ENCODE measurements at regions not wholly inside any gene's neighbourhood (a gene's known extent, or its start where the extent isn't known, plus 50 kb on each side); places are given as distances from the start of the nearest gene placed in this dataset.

DNA sequence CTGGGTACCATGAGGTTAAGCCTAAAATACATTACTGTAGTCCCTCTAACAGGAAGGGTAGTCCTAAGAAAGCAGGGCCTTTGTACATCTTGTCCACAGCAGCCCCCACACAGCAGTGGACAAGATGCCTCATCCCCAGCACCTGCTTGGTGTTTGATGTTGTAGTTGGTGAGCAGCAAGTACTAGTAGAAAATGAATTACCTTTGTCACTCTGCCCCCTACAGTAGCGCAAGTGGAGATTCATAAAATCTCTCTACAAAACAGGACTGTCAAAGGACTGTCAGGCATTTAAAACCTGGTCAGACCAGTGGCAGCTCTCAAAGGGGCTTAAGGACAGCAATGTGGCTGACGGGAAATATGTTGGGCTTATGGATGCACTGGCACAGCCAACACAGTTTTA, 122.5 kb downstream of the TMEM174 start:
- TF ChIP-seq, protein P1, sequence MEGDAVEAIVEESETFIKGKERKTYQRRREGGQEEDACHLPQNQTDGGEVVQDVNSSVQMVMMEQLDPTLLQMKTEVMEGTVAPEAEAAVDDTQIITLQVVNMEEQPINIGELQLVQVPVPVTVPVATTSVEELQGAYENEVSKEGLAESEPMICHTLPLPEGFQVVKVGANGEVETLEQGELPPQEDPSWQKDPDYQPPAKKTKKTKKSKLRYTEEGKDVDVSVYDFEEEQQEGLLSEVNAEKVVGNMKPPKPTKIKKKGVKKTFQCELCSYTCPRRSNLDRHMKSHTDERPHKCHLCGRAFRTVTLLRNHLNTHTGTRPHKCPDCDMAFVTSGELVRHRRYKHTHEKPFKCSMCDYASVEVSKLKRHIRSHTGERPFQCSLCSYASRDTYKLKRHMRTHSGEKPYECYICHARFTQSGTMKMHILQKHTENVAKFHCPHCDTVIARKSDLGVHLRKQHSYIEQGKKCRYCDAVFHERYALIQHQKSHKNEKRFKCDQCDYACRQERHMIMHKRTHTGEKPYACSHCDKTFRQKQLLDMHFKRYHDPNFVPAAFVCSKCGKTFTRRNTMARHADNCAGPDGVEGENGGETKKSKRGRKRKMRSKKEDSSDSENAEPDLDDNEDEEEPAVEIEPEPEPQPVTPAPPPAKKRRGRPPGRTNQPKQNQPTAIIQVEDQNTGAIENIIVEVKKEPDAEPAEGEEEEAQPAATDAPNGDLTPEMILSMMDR (IDR thresholded peaks at IDR 0.05), result no peak
- Histone ChIP-seq H3K27ac (no peak overlapping the region), H3K4me3 (no peak overlapping the region)
- DNase-seq (ENCODE audit: low spot score), result no peak

DNA sequence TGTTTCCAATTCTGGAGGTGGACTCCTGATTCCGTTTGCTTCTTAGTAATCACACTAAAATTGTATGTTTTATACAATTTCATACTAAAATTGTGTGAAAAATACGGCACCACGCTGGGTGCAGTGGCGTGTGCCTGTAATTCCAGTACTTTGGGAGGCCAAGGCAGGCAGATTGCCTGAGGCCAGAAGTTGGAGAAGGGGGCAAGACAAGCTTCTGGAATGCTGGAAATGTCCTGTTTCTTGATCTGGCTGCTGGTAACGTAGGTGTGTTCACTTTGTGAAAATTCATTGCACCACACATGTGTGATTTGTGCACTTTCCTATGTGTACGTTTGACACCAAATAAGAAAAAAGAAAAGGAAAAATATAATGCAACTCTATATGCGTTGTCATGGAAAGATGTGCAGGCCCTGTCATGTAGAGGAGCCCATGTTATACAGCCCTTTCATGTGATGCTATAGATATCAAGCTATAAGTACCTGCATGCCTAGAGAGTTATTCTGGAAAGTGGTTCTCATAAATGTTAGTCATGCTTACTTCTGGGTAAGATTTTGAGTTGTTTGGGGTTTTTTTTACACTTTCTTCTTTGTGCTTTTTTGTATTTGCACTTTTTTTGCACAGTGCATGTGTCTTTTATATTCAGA, 119.9 kb downstream of the TMEM174 start:
- Histone ChIP-seq H3K27ac (no peak overlapping the region), H3K4me3 (no peak overlapping the region)
- DNase-seq (ENCODE audit: low spot score), result no peak
- TF ChIP-seq, protein P1 (IDR thresholded peaks at IDR 0.05), result no peak

DNA sequence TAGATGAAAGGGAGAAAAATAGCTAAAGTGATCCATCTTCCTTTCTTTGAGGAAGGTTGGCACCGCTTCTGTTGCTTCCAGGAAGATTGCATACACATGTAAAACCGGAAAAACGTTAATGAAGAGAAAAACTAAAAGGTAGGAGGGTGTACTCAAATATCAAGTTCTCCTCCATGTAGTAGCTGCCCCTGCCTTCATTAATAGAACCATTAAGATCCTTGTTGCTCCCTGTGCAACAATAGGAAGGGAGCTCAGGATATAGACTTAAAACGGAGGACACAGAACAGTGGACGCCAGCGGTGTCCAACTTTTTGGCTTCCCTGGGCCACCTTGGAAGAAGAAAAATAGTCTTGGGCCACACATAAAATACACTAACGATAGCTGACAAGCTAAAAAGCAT, 118.9 kb downstream of the TMEM174 start:
- Histone ChIP-seq H3K27ac (no peak overlapping the region), H3K4me3 (no peak overlapping the region)
- DNase-seq (ENCODE audit: low spot score), result no peak
- TF ChIP-seq, protein P1 (IDR thresholded peaks at IDR 0.05), result no peak

DNA sequence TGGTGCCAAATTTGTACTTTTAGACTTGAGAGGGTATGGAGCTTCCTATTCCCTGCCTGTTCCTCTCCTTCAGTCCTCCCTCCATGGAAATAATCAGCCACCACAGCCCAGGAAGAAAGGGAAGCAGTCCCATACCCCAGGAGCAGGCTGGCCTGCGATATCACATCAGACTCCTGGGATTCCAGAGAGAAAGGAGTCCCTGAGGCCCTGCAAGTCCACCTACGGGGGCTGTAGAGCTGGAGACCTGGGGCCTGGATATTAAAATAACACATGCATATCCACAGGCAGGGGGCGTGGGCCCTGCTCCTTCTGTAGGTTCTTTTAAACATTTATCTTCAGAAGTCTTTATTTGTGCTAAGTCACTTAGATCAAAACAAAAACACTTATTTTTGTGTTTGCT, 117.2 kb downstream of the TMEM174 start:
- Histone ChIP-seq H3K4me3 (no peak overlapping the region), H3K27ac (no peak overlapping the region)
- TF ChIP-seq, protein P1 (IDR thresholded peaks at IDR 0.05), result no peak
- no peak for DNase-seq (ENCODE audit: low spot score)

DNA sequence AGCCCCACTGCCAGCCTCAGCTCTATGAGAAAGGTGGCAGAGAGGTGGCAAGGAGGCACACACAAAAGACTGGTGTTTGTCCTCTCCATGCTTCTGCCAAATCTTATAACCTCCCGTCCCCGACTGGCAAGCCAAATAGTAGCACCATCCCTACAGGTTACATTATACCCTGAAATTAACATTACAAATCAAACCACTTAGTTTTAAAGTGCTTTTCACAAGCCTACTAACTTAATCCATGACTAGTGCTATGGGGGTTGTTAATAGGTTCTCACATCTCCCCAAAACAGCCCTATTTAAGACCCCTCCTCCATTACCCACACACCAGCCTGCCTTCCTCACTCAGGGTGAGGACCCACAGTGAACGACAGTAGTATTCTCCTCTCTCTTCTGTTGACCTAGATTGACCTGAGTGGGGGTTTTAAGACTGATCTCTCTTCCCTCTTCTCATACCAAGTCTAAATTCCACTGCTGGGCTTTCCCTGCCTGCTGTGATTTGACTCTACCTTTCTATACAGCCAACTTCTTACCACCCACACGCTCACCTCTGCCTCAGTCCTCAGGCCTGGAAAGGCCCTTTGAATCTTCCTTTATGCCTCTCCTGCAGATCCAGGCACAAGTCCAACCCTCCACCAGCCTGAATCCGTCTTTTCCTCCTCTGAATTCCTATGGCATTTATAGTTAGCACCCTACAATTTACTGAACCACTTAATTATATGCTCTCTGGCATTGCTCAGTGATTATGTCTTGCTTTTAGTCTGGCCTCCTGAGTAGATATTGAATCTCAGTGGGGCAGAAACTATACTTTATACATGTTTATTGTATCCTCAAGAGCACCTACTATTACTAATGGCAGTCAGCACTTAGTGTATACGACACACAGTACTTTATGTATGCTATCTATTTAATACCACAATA, 116.1 kb downstream of the TMEM174 start:
- Histone ChIP-seq H3K27ac (no peak overlapping the region), H3K4me3 (no peak overlapping the region)
- TF ChIP-seq, protein P1 (IDR thresholded peaks at IDR 0.05), result no peak
- no peak for DNase-seq (ENCODE audit: low spot score)

DNA sequence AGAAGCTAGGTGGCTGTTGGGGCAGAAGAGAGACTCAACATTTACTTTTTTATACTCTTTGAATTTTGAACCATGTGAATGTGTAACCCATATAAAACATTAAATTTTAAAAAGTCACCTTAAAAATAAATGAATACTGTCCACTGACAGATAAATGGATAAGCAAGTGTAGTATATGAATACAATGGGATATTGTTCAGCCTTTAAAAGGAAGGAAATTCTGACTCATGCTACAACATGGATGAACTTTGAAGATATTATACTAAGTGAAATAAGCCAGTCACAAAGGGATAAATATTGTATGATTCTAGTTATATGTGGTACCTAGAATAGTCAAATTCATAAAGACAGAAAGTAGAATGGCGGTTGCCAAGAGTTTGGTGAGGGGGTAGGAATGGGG, 113.9 kb downstream of the TMEM174 start:
- no peak overlapping the region for H3K27ac ChIP-seq
- H3K4me3 ChIP-seq, result no peak overlapping the region
- TF ChIP-seq, protein P1 (IDR thresholded peaks at IDR 0.05), result no peak
- DNase-seq (ENCODE audit: low spot score), result no peak

Measured in coronary artery (tissue), 2 donors.